GM21737 (cell line): ENCODE measurements at regions not wholly inside any gene's neighbourhood (a gene's known extent, or its start where the extent isn't known, plus 50 kb on each side); places are given as distances from the start of the nearest gene placed in this dataset.

Experiments
- ATAC-seq: cut with Tn5 transposase; IDR thresholded peaks from one replicate; pipeline ENCODE4 v1.9.1; 2021; ENCODE audit warnings: mild to moderate bottlenecking, moderate library complexity; ENCODE audit not compliant: unreplicated experiment

DNA sequence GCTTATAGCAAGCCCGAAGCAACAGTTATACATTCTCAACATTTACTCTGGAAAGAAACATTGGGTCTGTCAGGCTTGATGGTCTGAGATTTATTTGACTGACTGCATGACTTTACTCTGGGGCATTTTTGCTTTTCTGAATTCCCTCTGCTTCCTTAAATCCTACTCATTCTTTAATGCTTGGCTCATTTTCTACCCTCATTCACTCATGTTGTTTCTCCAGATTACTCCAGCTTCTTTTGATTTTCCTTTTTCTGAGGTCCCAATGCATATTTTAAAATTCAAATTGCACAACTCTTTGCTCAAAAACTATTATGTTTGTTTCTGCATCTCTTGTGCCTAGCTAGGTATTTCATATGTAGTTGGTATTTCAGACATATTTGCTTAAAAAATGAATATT is 2002.9 kb upstream of the NUDT12 start:
- no peak for ATAC-seq

DNA sequence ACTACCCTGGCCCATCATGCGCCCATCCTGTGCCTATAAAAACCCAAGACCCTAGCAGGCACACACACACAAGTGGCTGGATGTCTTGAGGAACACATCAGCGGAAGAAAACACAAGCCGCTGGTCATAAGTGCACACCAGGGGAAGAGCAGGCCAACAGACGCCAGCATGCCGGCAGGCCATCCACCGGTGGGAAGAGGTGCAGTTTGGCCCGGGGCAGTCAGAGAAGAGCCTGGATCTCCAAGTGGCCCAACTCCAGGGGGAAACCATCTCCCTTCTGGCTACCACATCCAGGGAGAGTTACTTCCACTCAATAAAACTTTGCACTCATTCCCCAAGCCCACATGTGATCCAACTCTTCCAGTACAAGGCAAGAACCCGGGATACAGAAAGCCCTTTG is 2001.3 kb upstream of the NUDT12 start:
- no peak for ATAC-seq

- ATAC-seq: no peak
Measured at GRCh38 chr5:105554568-105555169, 1992.1 kb upstream of the NUDT12 start.

DNA sequence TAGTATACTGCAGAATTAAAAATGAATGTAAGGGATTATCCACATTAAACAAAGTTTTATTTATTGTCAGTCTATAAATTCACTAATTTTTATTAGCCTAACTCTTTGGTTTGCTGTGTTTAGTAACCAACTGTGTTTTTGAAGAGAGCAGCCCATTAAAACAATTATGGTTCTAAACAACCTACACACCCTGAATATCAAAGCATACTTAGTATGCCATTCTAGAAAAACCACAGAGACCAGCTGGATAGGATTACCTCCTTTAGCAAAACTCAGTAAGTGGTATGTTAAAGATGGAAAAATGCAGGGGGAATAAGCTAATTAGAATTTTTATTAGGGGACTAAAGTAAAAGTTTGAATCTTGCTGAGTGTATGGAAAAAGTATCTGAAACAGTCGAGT is 1981.7 kb upstream of the NUDT12 start:
- ATAC-seq: no peak

GRCh38 chr5:105536675-105537074 is 1974.1 kb upstream of the NUDT12 start:
- ATAC-seq: no peak

DNA sequence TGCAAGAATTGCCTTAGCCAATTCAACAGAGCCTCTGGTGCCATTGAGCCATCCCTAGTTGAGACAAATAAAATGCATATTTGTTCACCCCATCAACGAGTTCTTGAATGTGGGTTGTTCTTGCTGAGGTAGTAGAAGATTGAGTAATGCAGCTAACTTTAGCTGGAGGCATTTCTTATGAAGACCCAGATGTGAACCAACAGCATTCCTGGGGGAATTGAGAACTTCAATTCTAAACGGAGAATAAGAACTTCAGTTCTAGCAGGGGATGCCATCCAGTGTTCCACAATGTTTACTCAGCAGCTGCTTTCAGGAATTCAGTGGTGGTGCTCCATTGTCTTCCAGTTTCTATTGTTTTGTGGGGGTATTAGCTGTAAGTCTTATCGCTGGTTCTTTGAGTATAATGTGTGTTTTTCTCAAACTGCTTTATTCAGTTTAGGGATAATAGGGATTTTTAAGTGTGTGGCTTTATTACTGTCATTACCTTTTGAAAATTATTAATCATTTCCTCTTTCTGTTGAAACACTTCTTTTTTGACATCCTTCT is 1968.2 kb upstream of the NUDT12 start:
- ATAC-seq: no peak

DNA sequence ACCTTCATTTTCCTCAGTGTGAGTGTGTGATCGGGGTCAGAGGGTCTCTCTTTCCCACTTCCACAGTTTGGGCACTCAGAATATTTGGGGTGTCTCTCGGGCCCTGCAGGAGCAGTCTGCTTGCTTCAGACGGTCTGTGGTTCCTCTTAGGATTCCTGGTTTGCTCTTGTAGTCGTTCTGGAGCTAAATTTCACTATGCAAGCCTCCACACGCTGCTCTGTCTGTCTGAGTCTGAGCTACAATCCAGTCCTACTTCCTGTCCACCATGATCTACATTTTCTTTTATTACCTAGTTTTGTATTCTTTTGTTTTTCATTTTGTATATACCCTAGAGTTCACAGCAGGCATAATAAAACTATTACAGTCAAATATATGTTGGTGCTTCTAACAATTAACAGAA is 1967.3 kb upstream of the NUDT12 start:
- ATAC-seq: no peak

- ATAC-seq: no peak
Measured at GRCh38 chr5:105508519-105508918, 1945.9 kb upstream of the NUDT12 start.

DNA sequence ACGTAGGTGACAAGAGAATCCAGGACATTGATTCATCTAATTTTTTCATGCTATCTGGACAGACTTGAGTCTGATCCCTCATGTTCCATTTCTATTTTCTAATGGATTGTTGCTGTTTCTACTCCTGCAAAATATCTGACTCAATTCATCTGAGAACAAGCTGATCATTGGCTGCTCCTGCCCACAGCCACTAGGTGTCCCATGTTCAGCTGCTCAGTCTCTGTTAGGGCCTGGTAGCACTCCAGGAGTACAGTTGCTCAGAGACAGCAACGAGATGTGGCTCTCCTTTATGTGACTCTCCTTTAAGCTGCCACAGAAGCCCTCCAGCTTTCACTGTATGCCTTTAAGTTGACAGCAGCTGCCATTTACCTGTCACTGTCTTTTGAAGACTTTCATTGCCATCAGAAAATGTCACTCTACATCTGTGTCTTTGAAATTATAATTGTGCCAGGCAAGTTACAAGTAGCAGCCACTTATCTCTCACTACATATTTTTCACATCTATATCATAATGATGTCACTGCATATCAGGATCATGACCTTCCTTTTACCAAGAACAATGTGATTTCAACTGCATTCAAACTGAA is 1944.2 kb upstream of the NUDT12 start:
- no peak for ATAC-seq

- ATAC-seq: no peak
Measured at GRCh38 chr5:105503950-105504349, 1941.4 kb upstream of the NUDT12 start.

DNA sequence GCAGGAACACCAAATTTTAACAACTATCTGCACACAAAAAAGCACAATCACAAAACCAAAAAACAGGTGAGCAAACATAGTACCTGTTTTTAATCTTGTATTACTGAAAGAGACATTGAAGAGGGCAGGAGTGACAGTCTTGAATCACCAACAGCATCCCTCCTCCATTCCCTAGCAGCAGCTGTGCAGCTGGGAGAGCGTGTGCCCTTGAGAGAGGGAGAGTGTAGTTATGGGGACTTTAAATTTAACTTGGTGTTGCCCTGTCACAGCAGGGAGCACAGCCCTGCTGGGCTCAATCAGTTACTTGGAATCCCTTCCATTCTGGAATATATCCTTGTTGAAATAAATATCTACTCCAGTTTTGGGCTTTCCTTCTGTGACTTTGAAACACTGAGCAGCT is 1938.7 kb upstream of the NUDT12 start:
- ATAC-seq: no peak

DNA sequence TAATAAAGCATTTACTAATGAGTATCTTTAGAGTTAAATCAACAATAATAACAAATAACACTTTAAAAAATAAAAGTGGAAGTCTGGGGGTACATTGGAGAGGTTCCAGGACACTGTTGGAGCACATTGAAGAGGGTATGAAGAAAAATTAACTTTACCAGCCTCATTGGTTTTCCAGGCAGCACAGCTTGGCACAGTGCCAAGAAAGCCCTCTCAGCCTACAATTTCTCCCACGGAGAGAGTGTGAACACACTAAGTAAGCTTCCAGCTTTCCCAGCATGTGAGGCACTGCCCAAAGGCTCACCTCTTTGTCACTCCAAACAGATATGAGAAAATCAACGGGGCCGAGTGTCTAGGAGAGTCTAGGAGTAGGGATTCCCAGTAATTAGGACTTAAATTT is 1912.8 kb upstream of the NUDT12 start:
- ATAC-seq: no peak

GRCh38 chr5:105462377-105462776 is 1899.8 kb upstream of the NUDT12 start:
- ATAC-seq: no peak

- no peak for ATAC-seq
Measured at GRCh38 chr5:105460721-105461120, 1898.1 kb upstream of the NUDT12 start.

- no peak for ATAC-seq
Measured at GRCh38 chr5:105453216-105453807, 1890.7 kb upstream of the NUDT12 start.

DNA sequence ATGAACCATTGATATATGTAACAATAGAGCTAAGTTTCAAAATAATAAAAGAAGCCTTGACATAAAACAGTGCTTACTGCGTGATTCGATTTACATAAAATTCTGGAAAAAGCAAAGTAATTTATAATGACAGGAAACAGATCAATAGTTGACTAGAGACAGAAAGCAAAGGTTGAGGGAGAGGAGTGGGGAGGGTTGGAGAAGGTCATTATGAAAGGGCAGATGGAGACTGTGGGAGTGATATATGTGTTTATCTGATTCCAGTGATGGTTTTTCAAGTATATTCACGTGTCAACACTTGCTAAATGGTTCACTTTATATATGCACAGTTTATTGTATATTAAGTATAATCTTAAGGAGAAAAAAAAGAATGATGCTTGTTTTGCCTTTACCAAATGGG is 1885.7 kb upstream of the NUDT12 start:
- ATAC-seq: no peak

GRCh38 chr5:105430516-105430915 is 1867.9 kb upstream of the NUDT12 start:
- ATAC-seq: no peak

DNA sequence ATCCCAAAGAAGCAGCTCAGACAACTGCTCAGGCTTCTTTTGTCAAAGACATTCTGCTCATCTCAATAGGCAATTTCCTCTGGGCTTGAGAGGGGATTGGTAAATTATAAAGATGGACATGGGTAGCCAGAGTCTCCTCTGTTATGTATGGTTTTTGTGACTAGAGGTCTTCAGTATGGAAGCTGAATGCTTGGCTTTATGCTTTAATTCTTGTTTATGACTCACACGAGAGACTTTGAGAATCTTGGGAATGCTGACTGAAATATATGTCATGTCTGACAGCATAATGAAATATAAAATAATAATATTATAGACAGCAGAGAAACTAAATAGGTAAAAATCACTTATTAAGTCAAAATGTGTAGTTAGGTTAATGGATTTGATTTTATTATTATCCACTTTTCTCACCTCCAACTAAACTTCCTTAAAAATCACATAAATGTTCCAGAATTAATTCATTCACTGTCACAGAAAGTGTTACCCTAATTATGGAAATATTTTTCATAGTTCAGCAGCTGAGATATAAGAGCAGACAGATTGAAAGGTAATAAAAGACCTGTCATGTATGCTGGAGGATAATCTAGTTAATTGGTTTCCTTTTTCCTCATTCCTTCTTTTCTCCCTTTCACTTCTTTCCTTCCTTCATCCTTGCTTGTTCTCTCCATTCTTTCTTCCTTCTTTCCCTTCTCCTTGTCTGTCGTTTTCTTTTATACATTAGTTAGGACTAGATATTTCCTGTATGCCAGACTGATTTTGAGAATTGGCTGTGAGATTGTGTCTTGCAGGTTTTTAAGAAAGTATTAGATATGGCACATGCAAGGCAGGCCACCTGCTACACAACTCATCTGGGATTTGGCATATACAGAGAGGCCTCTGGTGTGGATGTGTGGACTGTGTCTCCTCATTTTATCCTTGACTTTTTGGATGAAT is 1866.1 kb upstream of the NUDT12 start:
- ATAC-seq: no peak

DNA sequence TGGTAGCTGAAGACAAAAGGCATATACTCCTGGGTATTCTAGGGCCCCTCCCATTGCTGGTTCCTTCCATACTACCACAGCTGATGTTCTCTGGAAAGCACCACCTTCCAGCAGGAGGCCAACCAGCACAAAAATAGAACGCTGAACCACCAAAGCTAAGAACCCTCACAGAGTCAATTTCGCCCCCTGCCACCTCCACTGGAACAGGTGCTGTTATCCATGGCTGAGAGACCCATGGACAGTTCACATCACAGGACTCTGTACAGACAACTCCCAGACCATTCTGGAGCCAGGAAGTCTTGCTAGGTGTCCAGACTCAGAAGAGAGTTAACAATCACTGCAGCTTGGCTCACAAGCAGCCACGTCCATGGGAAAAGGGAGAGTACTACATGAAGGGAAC is 1851.5 kb upstream of the NUDT12 start:
- no peak for ATAC-seq

- ATAC-seq: no peak
Measured at GRCh38 chr5:105413406-105413990, 1850.9 kb upstream of the NUDT12 start.

DNA sequence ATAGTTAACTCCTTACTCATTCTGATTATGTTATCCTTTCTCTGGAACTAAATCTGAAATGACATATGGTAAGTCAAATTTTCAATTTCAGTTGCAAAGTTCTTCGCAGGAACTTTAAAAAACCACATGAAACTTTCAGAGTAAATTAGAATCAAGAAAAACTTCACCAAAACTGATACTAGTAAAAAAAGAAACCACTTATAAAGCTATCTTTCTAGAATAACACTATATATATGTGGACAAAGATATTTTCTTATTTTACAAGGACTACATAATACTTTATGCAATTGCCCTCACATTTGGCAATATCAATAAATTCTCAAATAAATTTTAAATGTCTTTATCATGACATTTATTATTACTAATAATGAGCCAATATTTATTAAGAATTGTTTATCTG is 1847.1 kb upstream of the NUDT12 start:
- no peak for ATAC-seq
